Epithelial cell of esophagus (primary cell): ENCODE measurements at regions not wholly inside any gene's neighbourhood (a gene's known extent, or its start where the extent isn't known, plus 50 kb on each side); places are given as distances from the start of the nearest gene placed in this dataset.
"Not testable (repeated sequence)": the region's sequence is repeated elsewhere in the genome, so short reads cannot be mapped to it uniquely, and the experiment has no call there.

ENCODE experiments used
- DNase-seq: peaks from one replicate; pipeline ENCODE4 v3.0.0; 2010; ENCODE audit warnings: low read depth
- H3K4me3 ChIP-seq: 2 replicates; pipeline ENCODE4 v1.5.1; 2011; ENCODE audit warnings: mild to moderate bottlenecking, low read length, control low read depth
- CTCF ChIP-seq: IDR thresholded peaks from 2 replicates; pipeline ENCODE4 v1.5.1; 2011; ENCODE audit warnings: low read depth, mild to moderate bottlenecking, low read length, control low read depth, inconsistent platforms; ENCODE audit not compliant: insufficient read depth; ENCODE audit errors: missing control alignments

- no peak for DNase-seq
- no peak overlapping the region for H3K4me3 ChIP-seq
- no peak for TF ChIP-seq CTCF
Measured at GRCh38 chr13:18977857-18978256, 203.8 kb downstream of the TUBA3C start.

- no peak for DNase-seq
- no peak overlapping the region for H3K4me3 ChIP-seq
- TF ChIP-seq CTCF = no peak
Measured at GRCh38 chr13:18971576-18972219, 209.9 kb downstream of the TUBA3C start.

DNA sequence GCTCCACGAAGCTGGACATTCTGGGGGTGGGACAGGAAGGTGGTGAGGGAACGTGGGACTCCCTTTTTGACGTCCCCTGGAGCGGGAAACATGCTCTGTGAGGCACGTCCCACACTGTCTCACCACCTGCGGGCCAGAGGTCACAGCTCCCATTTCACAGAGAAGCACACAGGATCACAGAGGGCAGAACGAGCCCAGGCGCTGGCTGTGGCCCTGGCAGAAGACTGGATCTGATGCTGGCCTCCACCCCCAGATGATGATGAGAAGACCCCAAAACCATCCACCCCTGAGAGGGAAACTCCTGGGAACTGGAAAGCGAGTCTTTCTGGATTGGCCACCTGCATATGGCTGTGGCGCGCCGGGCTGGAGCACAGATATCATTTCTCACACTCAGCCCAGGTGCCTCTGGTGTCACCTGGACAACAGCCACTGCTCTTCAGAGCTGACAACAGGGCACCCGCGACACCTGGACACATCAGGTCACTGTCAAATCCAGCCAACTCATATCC is 216.2 kb downstream of the TUBA3C start:
- no peak for DNase-seq
- TF ChIP-seq CTCF = no peak
- H3K4me3 ChIP-seq = no peak overlapping the region

- H3K4me3 ChIP-seq = no peak overlapping the region
- no peak for TF ChIP-seq CTCF
- DNase-seq = no peak
Measured at GRCh38 chr13:18964942-18965341, 216.7 kb downstream of the TUBA3C start.

DNA sequence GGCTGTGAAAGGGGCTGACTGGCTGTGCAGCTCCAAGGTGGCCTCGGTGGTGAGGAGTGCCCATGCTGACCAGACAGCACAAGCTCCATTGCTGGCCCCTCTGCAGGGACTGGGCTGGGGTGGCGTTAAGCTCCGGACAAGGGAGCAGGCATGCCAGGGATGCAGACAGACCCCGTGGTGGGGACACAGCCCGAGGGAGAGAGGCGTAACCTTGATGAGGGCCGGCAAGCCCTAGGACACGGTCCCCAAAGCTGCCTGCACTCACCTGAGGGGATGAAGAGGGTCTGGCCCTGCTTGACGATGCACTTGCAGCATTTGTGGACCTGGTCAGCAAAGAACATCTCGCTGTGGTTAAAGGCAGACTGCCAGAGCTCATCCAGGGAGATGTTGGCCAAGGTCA is 217.9 kb downstream of the TUBA3C start:
- not testable (repeated sequence) for H3K4me3 ChIP-seq, DNase-seq

- no peak for DNase-seq
- H3K4me3 ChIP-seq = no peak overlapping the region
Measured at GRCh38 chr13:18962168-18962734, 219.4 kb downstream of the TUBA3C start.

More at GRCh38 chr13:18962168-18962734, 219.4 kb downstream of the TUBA3C start:
- no peak for TF ChIP-seq CTCF
